ENCODE measurements at regions not wholly inside any gene's neighbourhood (a gene's known extent, or its start where the extent isn't known, plus 50 kb on each side); places are given as distances from the start of the nearest gene placed in this dataset.
"Not testable (repeated sequence)": the region's sequence is repeated elsewhere in the genome, so short reads cannot be mapped to it uniquely, and the experiment has no call there.

- H3K27ac Mint-ChIP-seq: no peak overlapping the region
- no peaks in the 10 kb centered on the region for H3K9me3 Mint-ChIP-seq (ENCODE audit: low read depth)
- CTCF ChIA-PET: interaction anchor here (0.6 to 0.9 kb wide), 3 partner anchors 9 to 868 kb away, joined by 3 read pairs; no protein-coding TSS in a partner anchor
- intact Hi-C loops (cut with DNase I, micrococcal nuclease): no loop called here
- H3K4me1 Mint-ChIP-seq: no peaks in the 10 kb centered on the region
- POLR2A ChIA-PET: no interaction called here
- ATAC-seq (no peak), DNase-seq (no peak)
- peaks cover 5% of the 10 kb centered on the region for H3K27me3 Mint-ChIP-seq
- H3K4me3 Mint-ChIP-seq: no peak overlapping the region
- H3K36me3 Mint-ChIP-seq (ENCODE audit: low read depth): no peaks in the 10 kb centered on the region
Observed at GRCh38 chr10:61586829-61587228, 75.9 kb upstream of the CABCOCO1 start.

GRCh38 chr10:61580608-61581007 is 82.1 kb upstream of the CABCOCO1 start:
- no peak overlapping the region for H3K27ac Mint-ChIP-seq
- H3K4me1 Mint-ChIP-seq: no peaks in the 10 kb centered on the region
- ChIA-PET CTCF (no interaction called here), POLR2A (no interaction called here)
- H3K9me3 Mint-ChIP-seq (ENCODE audit: low read depth): no peaks in the 10 kb centered on the region
- H3K27me3 Mint-ChIP-seq: peaks cover 3% of the 10 kb centered on the region
- no peaks in the 10 kb centered on the region for H3K36me3 Mint-ChIP-seq (ENCODE audit: low read depth)
- H3K4me3 Mint-ChIP-seq: no peak overlapping the region
- intact Hi-C loops (cut with DNase I, micrococcal nuclease): no loop called here
- no peak for ATAC-seq
- no peak for DNase-seq

GRCh38 chr10:61570204-61570603 is 92.5 kb upstream of the CABCOCO1 start:
- CTCF ChIA-PET; H3K27ac Mint-ChIP-seq; DNase-seq; H3K27me3 Mint-ChIP-seq; ATAC-seq; POLR2A ChIA-PET; H3K4me1 Mint-ChIP-seq; H3K36me3 Mint-ChIP-seq (ENCODE audit: low read depth); intact Hi-C loops (cut with DNase I, micrococcal nuclease); H3K4me3 Mint-ChIP-seq; H3K9me3 Mint-ChIP-seq (ENCODE audit: low read depth): not testable (repeated sequence)

GRCh38 chr10:61567729-61568128 is 95.0 kb upstream of the CABCOCO1 start:
- ChIA-PET CTCF (no interaction called here), POLR2A (no interaction called here)
- H3K4me3 Mint-ChIP-seq: no peak overlapping the region
- no peaks in the 10 kb centered on the region for H3K36me3 Mint-ChIP-seq (ENCODE audit: low read depth)
- intact Hi-C loops (cut with DNase I, micrococcal nuclease): no loop called here
- peaks cover 4% of the 10 kb centered on the region for H3K9me3 Mint-ChIP-seq (ENCODE audit: low read depth)
- DNase-seq (no peak), ATAC-seq (no peak)
- no peaks in the 10 kb centered on the region for H3K27me3 Mint-ChIP-seq
- no peaks in the 10 kb centered on the region for H3K4me1 Mint-ChIP-seq
- no peak overlapping the region for H3K27ac Mint-ChIP-seq

GRCh38 chr10:61565819-61566560 is 96.7 kb upstream of the CABCOCO1 start:
- Mint-ChIP-seq H3K36me3 (ENCODE audit: low read depth) (no peaks in the 10 kb centered on the region), H3K9me3 (ENCODE audit: low read depth) (peaks cover 4% of the 10 kb centered on the region), H3K27ac (no peak overlapping the region), H3K4me3 (no peak overlapping the region), H3K27me3 (no peaks in the 10 kb centered on the region), H3K4me1 (no peaks in the 10 kb centered on the region)
- intact Hi-C loops (cut with DNase I, micrococcal nuclease): no loop called here
- CTCF ChIA-PET: no interaction called here
- POLR2A ChIA-PET: no interaction called here
- ATAC-seq (no peak), DNase-seq (no peak)

GRCh38 chr10:61564444-61564843 is 98.3 kb upstream of the CABCOCO1 start:
- no peak for ATAC-seq
- H3K36me3 Mint-ChIP-seq (ENCODE audit: low read depth): no peaks in the 10 kb centered on the region
- no peaks in the 10 kb centered on the region for H3K27me3 Mint-ChIP-seq
- no peak overlapping the region for H3K4me3 Mint-ChIP-seq
- intact Hi-C loops (cut with DNase I, micrococcal nuclease): no loop called here
- H3K9me3 Mint-ChIP-seq (ENCODE audit: low read depth): no peaks in the 10 kb centered on the region
- DNase-seq: no peak
- H3K4me1 Mint-ChIP-seq: no peaks in the 10 kb centered on the region
- no peak overlapping the region for H3K27ac Mint-ChIP-seq
- POLR2A ChIA-PET: no interaction called here
- CTCF ChIA-PET: no interaction called here

GRCh38 chr10:61559615-61560014 is 103.1 kb upstream of the CABCOCO1 start:
- intact Hi-C loops (cut with DNase I, micrococcal nuclease): no loop called here
- no peaks in the 10 kb centered on the region for H3K4me1 Mint-ChIP-seq
- no peaks in the 10 kb centered on the region for H3K9me3 Mint-ChIP-seq (ENCODE audit: low read depth)
- no peaks in the 10 kb centered on the region for H3K36me3 Mint-ChIP-seq (ENCODE audit: low read depth)
- no peak overlapping the region for H3K27ac Mint-ChIP-seq
- no peak for DNase-seq
- peaks cover 3% of the 10 kb centered on the region for H3K27me3 Mint-ChIP-seq
- no peak overlapping the region for H3K4me3 Mint-ChIP-seq
- ATAC-seq: no peak
- CTCF ChIA-PET: interaction anchor here (0.6 kb wide), 1 partner anchor 16 kb away, joined by 3 read pairs; no protein-coding TSS in a partner anchor
- POLR2A ChIA-PET: no interaction called here

- Mint-ChIP-seq H3K4me3 (no peak overlapping the region), H3K36me3 (ENCODE audit: low read depth) (no peaks in the 10 kb centered on the region), H3K27ac (no peak overlapping the region), H3K27me3 (peaks cover 3% of the 10 kb centered on the region), H3K9me3 (ENCODE audit: low read depth) (no peaks in the 10 kb centered on the region), H3K4me1 (no peaks in the 10 kb centered on the region)
- intact Hi-C loops (cut with DNase I, micrococcal nuclease): no loop called here
- ChIA-PET CTCF (interaction anchor here (1.0 kb wide), 1 partner anchor 25 kb away, joined by 4 read pairs; no protein-coding TSS in a partner anchor), POLR2A (no interaction called here)
- no peak for ATAC-seq
- no peak for DNase-seq
Observed at GRCh38 chr10:61558188-61558587, 104.5 kb upstream of the CABCOCO1 start.

GRCh38 chr10:61554925-61555324 is 101.7 kb upstream of the TMEM26 start:
- Mint-ChIP-seq H3K4me1 (no peaks in the 10 kb centered on the region), H3K27ac (no peak overlapping the region), H3K27me3 (peaks cover 5% of the 10 kb centered on the region), H3K36me3 (ENCODE audit: low read depth) (no peaks in the 10 kb centered on the region), H3K4me3 (no peak overlapping the region), H3K9me3 (ENCODE audit: low read depth) (no peaks in the 10 kb centered on the region)
- intact Hi-C loops (cut with DNase I, micrococcal nuclease): no loop called here
- POLR2A ChIA-PET: no interaction called here
- CTCF ChIA-PET: interaction anchor here (0.6 kb wide), 1 partner anchor 295 kb away, joined by 3 read pairs; no protein-coding TSS in a partner anchor
- ATAC-seq (no peak), DNase-seq (no peak)

- H3K4me1 Mint-ChIP-seq: no peaks in the 10 kb centered on the region
- H3K36me3 Mint-ChIP-seq (ENCODE audit: low read depth): no peaks in the 10 kb centered on the region
- no peak overlapping the region for H3K4me3 Mint-ChIP-seq
- ChIA-PET CTCF (no interaction called here), POLR2A (no interaction called here)
- H3K27me3 Mint-ChIP-seq: peaks cover 7% of the 10 kb centered on the region
- H3K27ac Mint-ChIP-seq: no peak overlapping the region
- DNase-seq (no peak), ATAC-seq (no peak)
- intact Hi-C loops (cut with DNase I, micrococcal nuclease): no loop called here
- H3K9me3 Mint-ChIP-seq (ENCODE audit: low read depth): no peaks in the 10 kb centered on the region
Observed at GRCh38 chr10:61549861-61550260, 96.7 kb upstream of the TMEM26 start.

- ChIA-PET POLR2A (no interaction called here), CTCF (interaction anchor here (0.7 kb wide), 1 partner anchor 32 kb away, joined by 3 read pairs; no protein-coding TSS in a partner anchor)
- H3K4me3 Mint-ChIP-seq: no peak overlapping the region
- ATAC-seq (no peak), DNase-seq (no peak)
- H3K9me3 Mint-ChIP-seq (ENCODE audit: low read depth): no peaks in the 10 kb centered on the region
- no peaks in the 10 kb centered on the region for H3K4me1 Mint-ChIP-seq
- H3K36me3 Mint-ChIP-seq (ENCODE audit: low read depth): no peaks in the 10 kb centered on the region
- peaks cover 9% of the 10 kb centered on the region for H3K27me3 Mint-ChIP-seq
- intact Hi-C loops (cut with DNase I, micrococcal nuclease): no loop called here
- no peak overlapping the region for H3K27ac Mint-ChIP-seq
Observed at GRCh38 chr10:61548364-61548763, 95.2 kb upstream of the TMEM26 start.

GRCh38 chr10:61547297-61547696 is 94.1 kb upstream of the TMEM26 start:
- ChIA-PET POLR2A (no interaction called here), CTCF (no interaction called here)
- Mint-ChIP-seq H3K9me3 (ENCODE audit: low read depth) (no peaks in the 10 kb centered on the region), H3K36me3 (ENCODE audit: low read depth) (no peaks in the 10 kb centered on the region), H3K4me3 (no peak overlapping the region), H3K4me1 (no peaks in the 10 kb centered on the region), H3K27ac (no peak overlapping the region), H3K27me3 (peaks cover 9% of the 10 kb centered on the region)
- intact Hi-C loops (cut with DNase I, micrococcal nuclease): no loop called here
- DNase-seq (no peak), ATAC-seq (no peak)

Measured in activated CD4-positive, alpha-beta T cell treated with anti-CD3 and anti-CD28 coated beads for 36 hours (primary cell).